ENCODE measurements at regions not wholly inside any gene's neighbourhood (a gene's known extent, or its start where the extent isn't known, plus 50 kb on each side); places are given as distances from the start of the nearest gene placed in this dataset.

- Mint-ChIP-seq H3K4me3 (ENCODE audit: unreplicated experiment) (no peak overlapping the region), H3K4me1 (ENCODE audit: low read depth, unreplicated experiment) (no peaks in the 10 kb centered on the region), H3K9me3 (ENCODE audit: unreplicated experiment) (peaks cover 3% of the 10 kb centered on the region), H3K27me3 (ENCODE audit: low read depth, unreplicated experiment) (no peaks in the 10 kb centered on the region), H3K27ac (ENCODE audit: unreplicated experiment) (no peak overlapping the region), H3K36me3 (ENCODE audit: low read depth, unreplicated experiment) (no peaks in the 10 kb centered on the region)
- no peak for FAIRE-seq
- H3K79me2 ChIP-seq (ENCODE audit: insufficient read depth, low read length) = no peaks in the 10 kb centered on the region
- H3K4me3 ChIP-seq (ENCODE audit: insufficient read depth, low read depth, low read length) = no peak overlapping the region
- H3K27me3 ChIP-seq (ENCODE audit: insufficient read depth, low read length) = no peaks in the 10 kb centered on the region
- no peak overlapping the region for H3K9ac ChIP-seq (ENCODE audit: low read length)
- no peak overlapping the region for H2AFZ ChIP-seq (ENCODE audit: low read depth, low read length)
- H3K9me3 ChIP-seq (ENCODE audit: insufficient read depth, low read depth, low read length) = no peaks in the 10 kb centered on the region
- no peak overlapping the region for H3K27ac ChIP-seq (ENCODE audit: low read depth, low read length)
- no peak for DNase-seq (ENCODE audit: low read depth)
- H3K4me1 ChIP-seq (ENCODE audit: insufficient read depth, low read length) = peaks cover 2% of the 10 kb centered on the region
- H3K36me3 ChIP-seq (ENCODE audit: insufficient read depth, low read length) = no peaks in the 10 kb centered on the region
- TF ChIP-seq EZH2 (IDR thresholded peaks at IDR 0.05; ENCODE audit: insufficient read depth, low read length) = no peak
- TF ChIP-seq CTCF (IDR thresholded peaks at IDR 0.05; ENCODE audit: insufficient read depth, low read depth, low read length) = no peak
- H4K20me1 ChIP-seq (ENCODE audit: insufficient read depth, low read length) = no peaks in the 10 kb centered on the region
- H3K4me2 ChIP-seq (ENCODE audit: low read length) = no peak overlapping the region
These were observed 430.4 kb downstream of the TXNL1 start for GRCh38 chr18:56207989-56208388.

GRCh38 chr18:56204052-56204451, 434.3 kb downstream of the TXNL1 start:
- Histone ChIP-seq H3K4me2 (ENCODE audit: low read length) (no peak overlapping the region), H3K27me3 (ENCODE audit: insufficient read depth, low read length) (no peaks in the 10 kb centered on the region), H3K4me1 (ENCODE audit: insufficient read depth, low read length) (peaks cover 28% of the 10 kb centered on the region), H3K9ac (ENCODE audit: low read length) (no peak overlapping the region), H3K4me3 (ENCODE audit: insufficient read depth, low read depth, low read length) (no peak overlapping the region), H3K79me2 (ENCODE audit: insufficient read depth, low read length) (no peaks in the 10 kb centered on the region), H3K36me3 (ENCODE audit: insufficient read depth, low read length) (no peaks in the 10 kb centered on the region), H3K9me3 (ENCODE audit: insufficient read depth, low read depth, low read length) (no peaks in the 10 kb centered on the region), H3K27ac (ENCODE audit: low read depth, low read length) (no peak overlapping the region), H4K20me1 (ENCODE audit: insufficient read depth, low read length) (no peaks in the 10 kb centered on the region), H2AFZ (ENCODE audit: low read depth, low read length) (no peak overlapping the region)
- FAIRE-seq = no peak
- Mint-ChIP-seq H3K4me3 (ENCODE audit: unreplicated experiment) (no peak overlapping the region), H3K9me3 (ENCODE audit: unreplicated experiment) (peaks cover 2% of the 10 kb centered on the region), H3K27me3 (ENCODE audit: low read depth, unreplicated experiment) (no peaks in the 10 kb centered on the region), H3K4me1 (ENCODE audit: low read depth, unreplicated experiment) (peaks cover 19% of the 10 kb centered on the region), H3K36me3 (ENCODE audit: low read depth, unreplicated experiment) (no peaks in the 10 kb centered on the region), H3K27ac (ENCODE audit: unreplicated experiment) (no peak overlapping the region)
- no peak for DNase-seq (ENCODE audit: low read depth)
- TF ChIP-seq EZH2 (IDR thresholded peaks at IDR 0.05; ENCODE audit: insufficient read depth, low read length) = no peak
- TF ChIP-seq CTCF (IDR thresholded peaks at IDR 0.05; ENCODE audit: insufficient read depth, low read depth, low read length) = no peak

GRCh38 chr18:56202678-56203077, 435.7 kb downstream of the TXNL1 start:
- H3K79me2 ChIP-seq (ENCODE audit: insufficient read depth, low read length) = no peaks in the 10 kb centered on the region

More at GRCh38 chr18:56202678-56203077, 435.7 kb downstream of the TXNL1 start:
- Histone ChIP-seq H3K27me3 (ENCODE audit: insufficient read depth, low read length) (no peaks in the 10 kb centered on the region), H4K20me1 (ENCODE audit: insufficient read depth, low read length) (no peaks in the 10 kb centered on the region), H3K4me3 (ENCODE audit: insufficient read depth, low read depth, low read length) (no peak overlapping the region), H3K4me2 (ENCODE audit: low read length) (peak overlapping the region; percentile 19), H3K9me3 (ENCODE audit: insufficient read depth, low read depth, low read length) (no peaks in the 10 kb centered on the region), H3K27ac (ENCODE audit: low read depth, low read length) (no peak overlapping the region), H3K36me3 (ENCODE audit: insufficient read depth, low read length) (no peaks in the 10 kb centered on the region), H3K4me1 (ENCODE audit: insufficient read depth, low read length) (peaks cover 28% of the 10 kb centered on the region), H3K9ac (ENCODE audit: low read length) (no peak overlapping the region), H2AFZ (ENCODE audit: low read depth, low read length) (no peak overlapping the region)
- no peak overlapping the region for H3K27ac Mint-ChIP-seq (ENCODE audit: unreplicated experiment)
- no peaks in the 10 kb centered on the region for H3K36me3 Mint-ChIP-seq (ENCODE audit: low read depth, unreplicated experiment)
- peak; percentile 51 for DNase-seq (ENCODE audit: low read depth)
- peaks cover 23% of the 10 kb centered on the region for H3K4me1 Mint-ChIP-seq (ENCODE audit: low read depth, unreplicated experiment)
- no peaks in the 10 kb centered on the region for H3K27me3 Mint-ChIP-seq (ENCODE audit: low read depth, unreplicated experiment)
- H3K9me3 Mint-ChIP-seq (ENCODE audit: unreplicated experiment) = no peaks in the 10 kb centered on the region
- no peak overlapping the region for H3K4me3 Mint-ChIP-seq (ENCODE audit: unreplicated experiment)
- no peak for TF ChIP-seq CTCF (IDR thresholded peaks at IDR 0.05; ENCODE audit: insufficient read depth, low read depth, low read length)
- no peak for TF ChIP-seq EZH2 (IDR thresholded peaks at IDR 0.05; ENCODE audit: insufficient read depth, low read length)
- no peak for FAIRE-seq
